GM18498 (cell line): ENCODE measurements at regions not wholly inside any gene's neighbourhood (a gene's known extent, or its start where the extent isn't known, plus 50 kb on each side); places are given as distances from the start of the nearest gene placed in this dataset.

Experiments used
- ATAC-seq: cut with Tn5 transposase; IDR thresholded peaks from one replicate; pipeline ENCODE4 v1.9.1; 2021; ENCODE audit warnings: mild to moderate bottlenecking, moderate library complexity; ENCODE audit not compliant: unreplicated experiment

GRCh38 chr2:56508662-56509061 is 324.9 kb downstream of the CCDC85A start:
- no peak for ATAC-seq

GRCh38 chr2:56510610-56511009 is 326.8 kb downstream of the CCDC85A start:
- no peak for ATAC-seq

- ATAC-seq: no peak
These were observed 331.6 kb downstream of the CCDC85A start for GRCh38 chr2:56515399-56515798.

- no peak for ATAC-seq
These were observed 336.0 kb downstream of the CCDC85A start for GRCh38 chr2:56519806-56520205.

- ATAC-seq: no peak
These were observed 338.9 kb downstream of the CCDC85A start for GRCh38 chr2:56522605-56523089.

GRCh38 chr2:56523816-56524215 is 340.0 kb downstream of the CCDC85A start:
- ATAC-seq: no peak

GRCh38 chr2:56531668-56532420 is 348.1 kb downstream of the CCDC85A start:
- no peak for ATAC-seq

- ATAC-seq: no peak
These were observed 350.5 kb downstream of the CCDC85A start for GRCh38 chr2:56534321-56534720.

GRCh38 chr2:56537756-56538155 is 354.0 kb downstream of the CCDC85A start:
- ATAC-seq: no peak

- no peak for ATAC-seq
These were observed 355.8 kb downstream of the CCDC85A start for GRCh38 chr2:56539618-56540017.

- no peak for ATAC-seq
These were observed 356.7 kb downstream of the CCDC85A start for GRCh38 chr2:56540467-56540866.

GRCh38 chr2:56540916-56541315 is 357.1 kb downstream of the CCDC85A start:
- no peak for ATAC-seq

GRCh38 chr2:56542213-56542612 is 358.4 kb downstream of the CCDC85A start:
- ATAC-seq: no peak

GRCh38 chr2:56565143-56565542 is 381.4 kb downstream of the CCDC85A start:
- ATAC-seq: no peak

- ATAC-seq: no peak
These were observed 387.3 kb downstream of the CCDC85A start for GRCh38 chr2:56571074-56571473.

GRCh38 chr2:56576001-56576400 is 392.2 kb downstream of the CCDC85A start:
- ATAC-seq: no peak

GRCh38 chr2:56580242-56580641 is 396.5 kb downstream of the CCDC85A start:
- no peak for ATAC-seq

- ATAC-seq: no peak
These were observed 398.8 kb downstream of the CCDC85A start for GRCh38 chr2:56582570-56582969.

GRCh38 chr2:56583796-56584315 is 400.1 kb downstream of the CCDC85A start:
- no peak for ATAC-seq

GRCh38 chr2:56587456-56587855 is 403.7 kb downstream of the CCDC85A start:
- no peak for ATAC-seq

- no peak for ATAC-seq
These were observed 405.4 kb downstream of the CCDC85A start for GRCh38 chr2:56589194-56589593.

- ATAC-seq: no peak
These were observed 406.0 kb downstream of the CCDC85A start for GRCh38 chr2:56589835-56590234.

GRCh38 chr2:56590611-56591010 is 406.8 kb downstream of the CCDC85A start:
- no peak for ATAC-seq
